SK-N-SH (cell line): ENCODE measurements at regions not wholly inside any gene's neighbourhood (a gene's known extent, or its start where the extent isn't known, plus 50 kb on each side); places are given as distances from the start of the nearest gene placed in this dataset.

Source experiments
- CTCF ChIP-seq: fragments of 200-600 bp; sonication (generic); IDR thresholded peaks from 2 replicates; pipeline ENCODE4 v1.6.1; 2017; ENCODE audit warnings: antibody characterized with exemption, mild to moderate bottlenecking, moderate library complexity
- EP300 ChIP-seq, 2 experiments: IDR thresholded peaks; 2 replicates each; pipeline versions ENCODE4 v1.4.0 to v1.6.1; 2012; ENCODE audit warnings: borderline replicate concordance in 1 of 2, low read depth in 1 of 2, low read length in 1 of 2
- EZH2phosphoT487 ChIP-seq: fragments of 200-600 bp; sonication (generic); IDR thresholded peaks from 2 replicates; pipeline ENCODE4 v1.6.1; 2017; ENCODE audit warnings: low read depth, mixed run types, mild to moderate bottlenecking, antibody characterized with exemption, moderate library complexity, borderline replicate concordance
- FOXJ3 ChIP-seq: sonication (generic); formaldehyde crosslinking; IDR thresholded peaks from 2 replicates; pipeline ENCODE4 v1.5.1; 2020; ENCODE audit warnings: mild to moderate bottlenecking, missing genetic modification reagents
- MXI1 ChIP-seq: IDR thresholded peaks from 2 replicates; pipeline ENCODE4 v1.6.1; 2012; ENCODE audit warnings: mild to moderate bottlenecking, low read depth, low read length, improper control_type of control experiment
- RAD21 ChIP-seq: IDR thresholded peaks from 2 replicates; pipeline ENCODE4 v1.6.1; 2012; ENCODE audit warnings: mild to moderate bottlenecking, low read length
- RCOR1 ChIP-seq: fragments of 150-350 bp; IDR thresholded peaks from 2 replicates; pipeline ENCODE4 v1.6.1; 2017; ENCODE audit warnings: antibody characterized with exemption, low read length
- REST ChIP-seq: IDR thresholded peaks from 2 replicates; pipeline ENCODE4 v1.6.1; 2012; ENCODE audit warnings: mild to moderate bottlenecking, low read depth, low read length, moderate library complexity
- SIN3A ChIP-seq: IDR thresholded peaks from 2 replicates; pipeline ENCODE4 v1.6.1; 2012; ENCODE audit warnings: low read depth, mild to moderate bottlenecking, low read length, moderate library complexity, borderline replicate concordance

GRCh38 chr4:112752510-112752909, 115.6 kb downstream of the LARP7 start:
- TF ChIP-seq RCOR1 = no peak
- TF ChIP-seq REST = no peak
- no peak for TF ChIP-seq RAD21
- no peak for TF ChIP-seq CTCF
- no peak for TF ChIP-seq MXI1
- TF ChIP-seq SIN3A = no peak
- no peak for TF ChIP-seq EP300 (IDR thresholded peaks at IDR 0.05; ENCODE audit: borderline replicate concordance in 1 of 2, low read depth in 1 of 2, low read length in 1 of 2)
- TF ChIP-seq EZH2phosphoT487 = no peak
- TF ChIP-seq FOXJ3 (CRISPR knock-in tag) = no peak
